Tibial nerve (tissue), 4 donors: ENCODE measurements at regions not wholly inside any gene's neighbourhood (a gene's known extent, or its start where the extent isn't known, plus 50 kb on each side); places are given as distances from the start of the nearest gene placed in this dataset.

Experiments used
- DNase-seq, 2 donors: peaks; one replicate each; pipeline ENCODE4 v3.0.0-alpha.2; 2019; ENCODE audit warnings: low spot score in 2 of 2
- H3K27ac ChIP-seq, 4 donors: fragments of 200-600 bp; sonication (generic) in 3 of 4; one replicate each; pipeline ENCODE4 v1.5.1; 2017 to 2019; ENCODE audit warnings: mild to moderate bottlenecking in 1 of 4
- H3K27me3 ChIP-seq, 2 donors: fragments of 200-600 bp; sonication (generic) in 1 of 2; one replicate each; pipeline versions ENCODE4 v1.5.1 to v1.6.0; 2017 to 2019
- H3K36me3 ChIP-seq, 3 donors: fragments of 200-600 bp; sonication (generic); one replicate each; pipeline ENCODE4 v1.5.1; 2018 to 2019
- H3K4me1 ChIP-seq, 4 donors: fragments of 200-600 bp; sonication (generic) in 3 of 4; one replicate each; pipeline ENCODE4 v1.5.1; 2017 to 2019
- H3K4me3 ChIP-seq, 4 donors: fragments of 200-600 bp; sonication (generic) in 3 of 4; one replicate each; pipeline ENCODE4 v1.5.1; 2017 to 2019; ENCODE audit warnings: mild to moderate bottlenecking in 1 of 4, moderate library complexity in 1 of 4
- H3K9me3 ChIP-seq, 4 donors: fragments of 200-600 bp; sonication (generic) in 3 of 4; one replicate each; pipeline ENCODE4 v1.5.1; 2017 to 2019
- EP300 ChIP-seq, 2 donors: sonication (generic); formaldehyde crosslinking; IDR thresholded peaks; one replicate each; pipeline ENCODE4 v1.6.1; 2017; ENCODE audit warnings: antibody characterized with exemption in 2 of 2, mild to moderate bottlenecking in 1 of 2
- POLR2A ChIP-seq, 2 donors: fragments of 450-650 bp; IDR thresholded peaks; one replicate each; pipeline ENCODE4 v1.6.1; 2017; ENCODE audit warnings: antibody characterized with exemption in 2 of 2, mild to moderate bottlenecking in 2 of 2, moderate library complexity in 2 of 2
- WGBS, 2 donors: methylation state at CpG; one replicate each; pipeline ENCODE4 v1.1.5; 2018; 5-methylcytosine and 5-hydroxymethylcytosine counted together
- TF ChIP-seq, protein P1 (sequence below), 5 experiments: fragments of 200-600 bp in 3 of 5; fragments of 450-650 bp in 2 of 5; sonication (generic) in 3 of 5; IDR thresholded peaks; one replicate each; pipeline ENCODE4 v1.5.1; 2016 to 2019; ENCODE audit warnings: antibody characterized with exemption in 5 of 5, mild to moderate bottlenecking in 3 of 5, moderate library complexity in 2 of 5

DNA sequence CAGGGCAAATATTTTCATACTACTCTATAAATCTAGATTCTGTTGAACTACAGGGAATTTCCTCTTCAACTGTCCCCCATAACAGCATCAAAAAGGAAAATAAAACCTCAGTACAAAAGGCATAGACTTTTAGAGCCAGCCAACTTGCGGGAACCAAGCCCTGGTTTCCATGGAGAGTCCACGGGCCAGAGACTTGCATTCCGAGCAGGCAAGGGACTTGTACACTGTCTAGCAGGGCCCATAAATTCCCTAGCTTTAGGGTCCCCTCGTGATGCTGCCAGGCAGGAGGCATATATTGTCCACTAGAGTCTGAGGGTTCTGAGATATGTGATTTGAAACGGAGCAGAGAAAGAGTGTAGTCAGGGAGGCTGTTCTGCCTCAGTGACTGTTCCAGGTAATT is 153.1 kb upstream of the SLC14A2 start:
- H3K9me3 ChIP-seq: no peaks in the 10 kb centered on the region
- H3K36me3 ChIP-seq: no peaks in the 10 kb centered on the region
- no peaks in the 10 kb centered on the region for H3K27me3 ChIP-seq
- H3K4me1 ChIP-seq: peaks cover 0 to 2% (median 0%) of the 10 kb centered on the region in 4 donors
- H3K27ac ChIP-seq: no peak overlapping the region
- DNase-seq: no peak
- H3K4me3 ChIP-seq: no peak overlapping the region
- TF ChIP-seq POLR2A (IDR thresholded peaks at IDR 0.05) (no peak), EP300 (IDR thresholded peaks at IDR 0.05) (no peak)
- TF ChIP-seq, protein P1, sequence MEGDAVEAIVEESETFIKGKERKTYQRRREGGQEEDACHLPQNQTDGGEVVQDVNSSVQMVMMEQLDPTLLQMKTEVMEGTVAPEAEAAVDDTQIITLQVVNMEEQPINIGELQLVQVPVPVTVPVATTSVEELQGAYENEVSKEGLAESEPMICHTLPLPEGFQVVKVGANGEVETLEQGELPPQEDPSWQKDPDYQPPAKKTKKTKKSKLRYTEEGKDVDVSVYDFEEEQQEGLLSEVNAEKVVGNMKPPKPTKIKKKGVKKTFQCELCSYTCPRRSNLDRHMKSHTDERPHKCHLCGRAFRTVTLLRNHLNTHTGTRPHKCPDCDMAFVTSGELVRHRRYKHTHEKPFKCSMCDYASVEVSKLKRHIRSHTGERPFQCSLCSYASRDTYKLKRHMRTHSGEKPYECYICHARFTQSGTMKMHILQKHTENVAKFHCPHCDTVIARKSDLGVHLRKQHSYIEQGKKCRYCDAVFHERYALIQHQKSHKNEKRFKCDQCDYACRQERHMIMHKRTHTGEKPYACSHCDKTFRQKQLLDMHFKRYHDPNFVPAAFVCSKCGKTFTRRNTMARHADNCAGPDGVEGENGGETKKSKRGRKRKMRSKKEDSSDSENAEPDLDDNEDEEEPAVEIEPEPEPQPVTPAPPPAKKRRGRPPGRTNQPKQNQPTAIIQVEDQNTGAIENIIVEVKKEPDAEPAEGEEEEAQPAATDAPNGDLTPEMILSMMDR (IDR thresholded peaks at IDR 0.05): no peak
- 59 to 67% methylated on average over 5 of the region's 5 CpGs for WGBS, 2 donors

DNA sequence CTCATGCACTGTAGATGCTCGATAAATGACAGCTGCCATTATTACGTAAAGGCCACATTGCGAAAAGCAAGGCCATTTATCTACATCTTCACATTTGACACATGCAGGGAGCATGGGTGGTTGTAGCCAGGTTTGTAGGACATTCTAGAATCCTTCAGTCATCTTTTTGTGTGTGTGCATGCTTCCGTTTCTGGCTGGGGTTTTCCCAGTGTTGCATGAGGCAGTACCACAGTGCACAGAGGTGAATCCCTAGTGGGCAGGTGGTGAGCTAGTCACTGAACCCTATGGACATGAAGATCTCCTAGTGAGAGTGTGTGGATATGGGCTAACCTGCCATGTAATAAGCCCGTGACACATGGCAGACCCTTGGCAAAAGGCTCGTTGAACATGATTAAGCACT is 151.8 kb upstream of the SLC14A2 start:
- Histone ChIP-seq H3K36me3 (no peaks in the 10 kb centered on the region), H3K4me1 (no peaks in the 10 kb centered on the region), H3K9me3 (no peaks in the 10 kb centered on the region), H3K27me3 (no peaks in the 10 kb centered on the region), H3K27ac (no peak overlapping the region), H3K4me3 (no peak overlapping the region)
- WGBS, 2 donors: 95% methylated on average over 6 of the region's 6 CpGs
- no peak for DNase-seq
- TF ChIP-seq EP300 (IDR thresholded peaks at IDR 0.05) (no peak), POLR2A (IDR thresholded peaks at IDR 0.05) (no peak)
- TF ChIP-seq, protein P1 (IDR thresholded peaks at IDR 0.05): no peak

DNA sequence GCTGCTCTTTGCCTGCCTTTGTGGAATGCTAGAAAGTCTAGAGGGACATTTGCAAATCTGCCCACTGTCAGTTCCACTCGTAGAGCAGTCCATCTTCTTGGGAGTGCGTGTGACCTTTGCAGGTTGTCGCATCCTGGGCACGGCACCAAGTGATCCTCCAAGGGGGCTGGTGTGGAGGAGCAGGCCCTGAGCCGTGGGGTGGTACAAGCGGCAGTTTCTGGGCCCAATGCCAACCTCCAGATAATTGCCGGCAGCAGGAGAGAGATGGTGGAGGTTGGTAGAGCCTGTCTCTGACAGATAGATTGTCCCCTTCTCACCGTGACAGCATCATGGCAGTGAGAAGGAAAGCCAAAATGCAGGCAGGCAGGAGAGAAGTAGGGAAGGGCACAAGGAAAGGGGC is 150.7 kb upstream of the SLC14A2 start:
- H3K27ac ChIP-seq: no peak overlapping the region
- H3K27me3 ChIP-seq: no peaks in the 10 kb centered on the region
- no peak overlapping the region for H3K4me3 ChIP-seq
- DNase-seq: no peak
- H3K4me1 ChIP-seq: no peaks in the 10 kb centered on the region
- TF ChIP-seq EP300 (IDR thresholded peaks at IDR 0.05) (no peak), POLR2A (IDR thresholded peaks at IDR 0.05) (no peak)
- TF ChIP-seq, protein P1 (IDR thresholded peaks at IDR 0.05): no peak
- no peaks in the 10 kb centered on the region for H3K36me3 ChIP-seq
- no peaks in the 10 kb centered on the region for H3K9me3 ChIP-seq
- 46 to 50% methylated on average over 8 of the region's 8 CpGs for WGBS, 2 donors

- DNase-seq: no peak
- H3K4me1 ChIP-seq: no peaks in the 10 kb centered on the region
- H3K4me3 ChIP-seq: no peak overlapping the region
- TF ChIP-seq POLR2A (IDR thresholded peaks at IDR 0.05): no peak
- TF ChIP-seq, protein P1 (IDR thresholded peaks at IDR 0.05): no peak
- no peak for TF ChIP-seq EP300 (IDR thresholded peaks at IDR 0.05)
- 63 to 79% methylated on average over 2 of the region's 2 CpGs for whole genome bisulfite sequencing, 2 donors
- H3K27me3 ChIP-seq: no peaks in the 10 kb centered on the region
- H3K9me3 ChIP-seq: peaks cover 0 to 4% (median 0%) of the 10 kb centered on the region in 4 donors
- no peak overlapping the region for H3K27ac ChIP-seq
- no peaks in the 10 kb centered on the region for H3K36me3 ChIP-seq
Observed at GRCh38 chr18:45467293-45467692, 148.0 kb upstream of the SLC14A2 start.

DNA sequence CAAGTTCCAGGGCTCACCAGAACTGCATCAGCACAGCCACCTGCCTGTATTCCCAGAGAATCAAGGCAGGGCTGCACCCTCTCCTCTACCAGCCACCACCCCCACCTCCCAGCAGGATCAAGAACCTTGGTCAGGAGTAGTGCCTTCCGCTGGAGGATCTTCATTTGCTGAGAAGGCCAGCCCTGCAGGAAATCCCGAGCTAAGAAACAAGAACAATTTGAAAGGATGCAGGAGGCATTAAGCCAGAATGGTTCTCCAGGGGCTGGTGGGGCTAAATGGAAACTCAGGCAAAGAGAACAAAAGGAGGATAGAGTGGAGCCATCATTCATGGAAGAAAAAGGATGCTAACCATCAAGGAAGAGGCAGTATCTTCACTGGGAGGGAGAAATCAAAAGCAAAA is 147.3 kb upstream of the SLC14A2 start:
- Histone ChIP-seq H3K9me3 (peaks cover 0 to 4% (median 0%) of the 10 kb centered on the region in 4 donors), H3K27ac (no peak overlapping the region), H3K4me1 (no peaks in the 10 kb centered on the region), H3K36me3 (no peaks in the 10 kb centered on the region), H3K27me3 (no peaks in the 10 kb centered on the region), H3K4me3 (no peak overlapping the region)
- WGBS, 2 donors: 36 to 41% methylated on average over 2 of the region's 2 CpGs
- TF ChIP-seq, protein P1 (IDR thresholded peaks at IDR 0.05): no peak
- TF ChIP-seq POLR2A (IDR thresholded peaks at IDR 0.05): no peak
- no peak for TF ChIP-seq EP300 (IDR thresholded peaks at IDR 0.05)
- no peak for DNase-seq
